HEK293T (cell line): ENCODE measurements at regions not wholly inside any gene's neighbourhood (a gene's known extent, or its start where the extent isn't known, plus 50 kb on each side); places are given as distances from the start of the nearest gene placed in this dataset.
A peak's percentile ranks its signal among the peaks of the same experiment; 100 is the strongest.

Experiments
- CTCF ChIA-PET: fragments of 350-600 bp; formaldehyde crosslinking; extraction: SDS; loops from one replicate; lab custom pipeline; 2021; ENCODE audit warnings: antibody characterized with exemption, inconsistent platforms; lab: Yijun Ruan, JAX
- POLR2A ChIA-PET: fragments of 350-600 bp; formaldehyde crosslinking; extraction: SDS; loops from one replicate; lab custom pipeline; 2020; ENCODE audit warnings: antibody characterized with exemption, inconsistent platforms; lab: Yijun Ruan, JAX
- DNase-seq: peaks from one replicate; pipeline ENCODE4 v3.0.0; 2012; ENCODE audit warnings: mixed read lengths; ENCODE audit errors: extremely low spot score
- ARNT ChIP-seq: fragments of 450-650 bp; IDR thresholded peaks from 2 replicates; pipeline ENCODE4 v1.6.1; 2017; ENCODE audit warnings: mild to moderate bottlenecking
- BHLHE40 ChIP-seq: fragments of 450-650 bp; IDR thresholded peaks from 2 replicates; pipeline ENCODE4 v1.6.1; 2016; ENCODE audit warnings: mild to moderate bottlenecking, moderate library complexity, borderline replicate concordance
- CTBP1 ChIP-seq: fragments of 450-650 bp; IDR thresholded peaks from 2 replicates; pipeline ENCODE4 v1.6.1; 2016; ENCODE audit warnings: borderline replicate concordance
- ELF4 ChIP-seq: fragments of 450-650 bp; IDR thresholded peaks from 2 replicates; pipeline ENCODE4 v1.6.1; 2017; ENCODE audit warnings: antibody characterized with exemption
- FOXA1 ChIP-seq: fragments of 450-650 bp; IDR thresholded peaks from 2 replicates; pipeline ENCODE4 v1.6.1; 2016; ENCODE audit warnings: mild to moderate bottlenecking
- FOXK2 ChIP-seq: fragments of 450-650 bp; IDR thresholded peaks from 2 replicates; pipeline ENCODE4 v1.6.1; 2016; ENCODE audit warnings: mild to moderate bottlenecking
- FOXM1 ChIP-seq: fragments of 450-650 bp; IDR thresholded peaks from 2 replicates; pipeline ENCODE4 v1.6.1; 2017; ENCODE audit warnings: mild to moderate bottlenecking, borderline replicate concordance
- HDGF ChIP-seq: fragments of 450-650 bp; IDR thresholded peaks from 2 replicates; pipeline ENCODE4 v1.6.1; 2017; ENCODE audit warnings: antibody characterized with exemption, borderline replicate concordance
- L3MBTL2 ChIP-seq: fragments of 450-650 bp; conservative IDR thresholded peaks from 2 replicates; pipeline ENCODE4 v1.6.1; 2016; ENCODE audit warnings: mild to moderate bottlenecking
- LEF1 ChIP-seq: fragments of 450-650 bp; IDR thresholded peaks from 2 replicates; pipeline ENCODE4 v1.6.1; 2017; ENCODE audit warnings: mild to moderate bottlenecking, borderline replicate concordance
- NFRKB ChIP-seq: fragments of 450-650 bp; IDR thresholded peaks from 2 replicates; pipeline ENCODE4 v1.6.1; 2016; ENCODE audit warnings: mild to moderate bottlenecking, moderate library complexity
- PKNOX1 ChIP-seq: fragments of 450-650 bp; IDR thresholded peaks from 2 replicates; pipeline ENCODE4 v1.6.1; 2016
- SP1 ChIP-seq: fragments of 450-650 bp; IDR thresholded peaks from 2 replicates; pipeline ENCODE4 v1.6.1; 2017
- SUZ12 ChIP-seq: fragments of 450-650 bp; IDR thresholded peaks from 2 replicates; pipeline ENCODE4 v1.6.1; 2016; ENCODE audit warnings: mild to moderate bottlenecking
- TARDBP ChIP-seq: fragments of 450-650 bp; IDR thresholded peaks from 2 replicates; pipeline ENCODE4 v1.6.1; 2016
- ZNF384 ChIP-seq: fragments of 450-650 bp; IDR thresholded peaks from 2 replicates; pipeline ENCODE4 v1.6.1; 2016

- no peak for TF ChIP-seq ZNF384
- TF ChIP-seq PKNOX1, result peak; percentile 85
Measured at GRCh38 chr9:108473209-108474112, 382.3 kb downstream of the ACTL7B start.

GRCh38 chr9:108469654-108470053 is 386.1 kb downstream of the ACTL7B start:
- CTCF ChIA-PET, result interaction anchor here (1.3 kb wide), 1 partner anchor 43 kb away, joined by 4 read pairs; no protein-coding TSS in a partner anchor
- no peak for DNase-seq
- POLR2A ChIA-PET, result no interaction called here
- TF ChIP-seq BHLHE40, result no peak
- no peak for TF ChIP-seq SP1

More at GRCh38 chr9:108473209-108474112, 382.3 kb downstream of the ACTL7B start:
- DNase-seq, result no peak
- ChIA-PET POLR2A (no interaction called here), CTCF (no interaction called here)

GRCh38 chr9:108468364-108468763 is 387.4 kb downstream of the ACTL7B start:
- DNase-seq, result no peak
- ChIA-PET POLR2A (no interaction called here), CTCF (interaction anchor here (0.6 to 1.4 kb wide), 9 partner anchors 10 to 98 kb away, joined by 3 to 5 read pairs (median 3); no protein-coding TSS in a partner anchor)
- TF ChIP-seq FOXA1 (no peak), HDGF (no peak), LEF1 (no peak), ARNT (no peak), NFRKB (no peak), L3MBTL2 (no peak), ELF4 (no peak), FOXM1 (no peak), SUZ12 (no peak), SP1 (no peak), BHLHE40 (no peak), PKNOX1 (no peak), CTBP1 (no peak), ZNF384 (no peak), TARDBP (no peak)

GRCh38 chr9:108467653-108468324 is 388.0 kb downstream of the ACTL7B start:
- CTCF ChIA-PET, result interaction anchor here (0.6 to 1.4 kb wide), 8 partner anchors 9 to 98 kb away, joined by 3 to 5 read pairs (median 3); no protein-coding TSS in a partner anchor
- no peak for DNase-seq
- POLR2A ChIA-PET, result no interaction called here
- TF ChIP-seq ZNF384, result no peak
- TF ChIP-seq ELF4, result no peak
- TF ChIP-seq SUZ12, result no peak

GRCh38 chr9:108467161-108467560 is 388.6 kb downstream of the ACTL7B start:
- no peak for DNase-seq
- POLR2A ChIA-PET, result no interaction called here
- CTCF ChIA-PET, result interaction anchor here (1.4 kb wide), 3 partner anchors 8 to 99 kb away, joined by 4 to 5 read pairs (median 4); no protein-coding TSS in a partner anchor
- TF ChIP-seq ZNF384, result no peak
- no peak for TF ChIP-seq SUZ12
- TF ChIP-seq FOXK2, result no peak
- TF ChIP-seq FOXA1, result no peak

- POLR2A ChIA-PET, result no interaction called here
- DNase-seq, result no peak
- TF ChIP-seq FOXK2, result no peak
- no peak for TF ChIP-seq LEF1
- no peak for TF ChIP-seq CTBP1
- no peak for TF ChIP-seq TARDBP
- CTCF ChIA-PET, result no interaction called here
Measured at GRCh38 chr9:108466304-108466703, 389.5 kb downstream of the ACTL7B start.

- no peak for TF ChIP-seq BHLHE40
- TF ChIP-seq TARDBP, result no peak
- no peak for TF ChIP-seq FOXA1
- no peak for TF ChIP-seq ELF4
- no peak for TF ChIP-seq NFRKB
- TF ChIP-seq PKNOX1, result no peak
- TF ChIP-seq LEF1, result no peak
- no peak for TF ChIP-seq CTBP1
- TF ChIP-seq L3MBTL2, result no peak
- ChIA-PET POLR2A (no interaction called here), CTCF (no interaction called here)
- no peak for DNase-seq
Measured at GRCh38 chr9:108463932-108464606, 391.7 kb downstream of the ACTL7B start.
